ENCODE measurements at regions not wholly inside any gene's neighbourhood (a gene's known extent, or its start where the extent isn't known, plus 50 kb on each side); places are given as distances from the start of the nearest gene placed in this dataset.

DNA sequence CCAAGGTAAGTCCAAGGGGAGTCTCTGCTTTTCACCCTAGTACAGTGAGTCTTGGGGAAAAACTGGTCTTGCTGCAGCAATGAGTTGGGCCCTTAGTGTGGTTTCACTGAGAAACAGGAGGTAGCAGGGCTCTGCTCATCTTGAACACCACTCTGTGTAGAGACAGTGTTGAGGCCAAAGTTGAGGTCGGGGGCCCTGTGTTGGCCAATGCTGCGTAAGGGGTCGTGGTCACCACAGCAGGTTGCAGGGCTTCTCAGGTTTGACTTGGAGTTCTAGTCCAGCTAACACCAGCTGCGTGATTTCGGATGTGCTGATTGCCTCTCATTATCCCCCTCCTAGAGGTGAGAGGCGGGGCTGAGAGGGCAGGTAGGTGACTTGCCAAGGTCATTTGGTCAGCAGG lies 807.5 kb downstream of the VRK1 start:
- no peak for TF ChIP-seq EP300 (conservative IDR thresholded peaks at IDR 0.05; ENCODE audit: poor library complexity, severe bottlenecking)
- TF ChIP-seq, protein P1, sequence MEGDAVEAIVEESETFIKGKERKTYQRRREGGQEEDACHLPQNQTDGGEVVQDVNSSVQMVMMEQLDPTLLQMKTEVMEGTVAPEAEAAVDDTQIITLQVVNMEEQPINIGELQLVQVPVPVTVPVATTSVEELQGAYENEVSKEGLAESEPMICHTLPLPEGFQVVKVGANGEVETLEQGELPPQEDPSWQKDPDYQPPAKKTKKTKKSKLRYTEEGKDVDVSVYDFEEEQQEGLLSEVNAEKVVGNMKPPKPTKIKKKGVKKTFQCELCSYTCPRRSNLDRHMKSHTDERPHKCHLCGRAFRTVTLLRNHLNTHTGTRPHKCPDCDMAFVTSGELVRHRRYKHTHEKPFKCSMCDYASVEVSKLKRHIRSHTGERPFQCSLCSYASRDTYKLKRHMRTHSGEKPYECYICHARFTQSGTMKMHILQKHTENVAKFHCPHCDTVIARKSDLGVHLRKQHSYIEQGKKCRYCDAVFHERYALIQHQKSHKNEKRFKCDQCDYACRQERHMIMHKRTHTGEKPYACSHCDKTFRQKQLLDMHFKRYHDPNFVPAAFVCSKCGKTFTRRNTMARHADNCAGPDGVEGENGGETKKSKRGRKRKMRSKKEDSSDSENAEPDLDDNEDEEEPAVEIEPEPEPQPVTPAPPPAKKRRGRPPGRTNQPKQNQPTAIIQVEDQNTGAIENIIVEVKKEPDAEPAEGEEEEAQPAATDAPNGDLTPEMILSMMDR (IDR thresholded peaks at IDR 0.05; ENCODE audit: poor library complexity, severe bottlenecking): no peak
- TF ChIP-seq EZH2 (IDR thresholded peaks at IDR 0.05; ENCODE audit: borderline replicate concordance, insufficient read depth, low read length, poor library complexity, severe bottlenecking): no peak
- no peak for TF ChIP-seq POLR2AphosphoS5 (IDR thresholded peaks at IDR 0.05)
- no peak for TF ChIP-seq REST (IDR thresholded peaks at IDR 0.05; ENCODE audit: borderline replicate concordance)
- TF ChIP-seq RAD21 (conservative IDR thresholded peaks at IDR 0.05): no peak
- no peak for TF ChIP-seq MXI1 (conservative IDR thresholded peaks at IDR 0.05; ENCODE audit: poor library complexity, severe bottlenecking)
- no peak for TF ChIP-seq TAF1 (IDR thresholded peaks at IDR 0.05; ENCODE audit: low read depth)
- TF ChIP-seq SMC3 (conservative IDR thresholded peaks at IDR 0.05; ENCODE audit: poor library complexity): no peak

All from neural cell (in vitro differentiated cells).